ENCODE measurements at regions not wholly inside any gene's neighbourhood (a gene's known extent, or its start where the extent isn't known, plus 50 kb on each side); places are given as distances from the start of the nearest gene placed in this dataset.

DNA sequence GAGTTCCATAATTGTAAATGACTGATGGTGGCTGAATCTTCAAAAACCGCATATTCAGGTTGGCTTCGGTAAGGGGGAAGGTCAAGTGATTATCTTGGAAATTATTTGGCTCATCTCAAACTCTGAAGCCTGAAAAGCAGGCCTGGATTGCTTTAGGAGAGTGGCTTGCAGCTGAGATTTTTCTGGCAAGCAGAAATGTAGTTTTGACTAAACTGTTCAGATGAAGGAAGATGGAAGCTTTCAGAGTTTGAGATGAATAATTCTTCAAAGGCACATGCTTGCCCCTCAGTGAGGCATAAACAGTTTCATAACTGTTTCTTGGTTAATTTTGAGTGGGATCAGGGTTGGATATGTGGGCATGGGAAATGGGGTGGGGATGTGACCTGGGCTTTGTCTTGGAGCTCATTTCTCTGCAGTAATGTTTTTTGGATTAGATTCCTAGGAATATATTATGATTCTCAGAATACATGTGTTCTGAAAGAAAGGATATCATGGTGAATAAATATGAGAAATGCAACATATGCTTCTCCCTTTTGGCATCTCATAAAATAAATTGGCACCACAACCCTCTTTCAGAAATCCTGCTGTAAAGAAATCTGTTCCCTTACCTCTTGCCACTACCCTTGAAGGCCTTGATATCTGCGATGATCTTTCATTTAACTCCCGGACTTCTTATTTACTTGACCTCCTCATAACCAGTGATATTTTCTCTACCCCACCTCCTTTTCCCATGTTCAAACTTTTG is 469.2 kb downstream of the ADRA2A start:
- no peak for ATAC-seq
- ChIA-PET POLR2A (no interaction called here), CTCF (no interaction called here)
- Histone ChIP-seq H3K27ac (no peak overlapping the region), H3K4me2 (no peak overlapping the region), H3K9me3 (no peaks in the 10 kb centered on the region), H3K4me3 (no peak overlapping the region), H3K4me1 (no peaks in the 10 kb centered on the region)
- 29% methylated on average over 4 of the region's 4 CpGs for WGBS (ENCODE audit: missing lambda C conversion rate)
- no peak for FAIRE-seq
- TF ChIP-seq, protein P1, sequence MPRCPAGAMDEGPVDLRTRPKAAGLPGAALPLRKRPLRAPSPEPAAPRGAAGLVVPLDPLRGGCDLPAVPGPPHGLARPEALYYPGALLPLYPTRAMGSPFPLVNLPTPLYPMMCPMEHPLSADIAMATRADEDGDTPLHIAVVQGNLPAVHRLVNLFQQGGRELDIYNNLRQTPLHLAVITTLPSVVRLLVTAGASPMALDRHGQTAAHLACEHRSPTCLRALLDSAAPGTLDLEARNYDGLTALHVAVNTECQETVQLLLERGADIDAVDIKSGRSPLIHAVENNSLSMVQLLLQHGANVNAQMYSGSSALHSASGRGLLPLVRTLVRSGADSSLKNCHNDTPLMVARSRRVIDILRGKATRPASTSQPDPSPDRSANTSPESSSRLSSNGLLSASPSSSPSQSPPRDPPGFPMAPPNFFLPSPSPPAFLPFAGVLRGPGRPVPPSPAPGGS (IDR thresholded peaks at IDR 0.05): no peak
- TF ChIP-seq ZC3H11A (IDR thresholded peaks at IDR 0.05) (no peak), GATA3 (IDR thresholded peaks at IDR 0.05; ENCODE audit: borderline replicate concordance) (no peak), RFX5 (IDR thresholded peaks at IDR 0.05) (no peak), MAFK (IDR thresholded peaks at IDR 0.05; ENCODE audit: partially characterized antibody) (no peak), HDAC2 (IDR thresholded peaks at IDR 0.05) (no peak), HES2 (IDR thresholded peaks at IDR 0.05) (no peak), CEBPB (IDR thresholded peaks at IDR 0.05) (no peak), NFE2L2 (conservative IDR thresholded peaks at IDR 0.05; ENCODE audit: low read length) (no peak), CBX2 (IDR thresholded peaks at IDR 0.05; ENCODE audit: borderline replicate concordance, low read depth) (no peak), MAZ (IDR thresholded peaks at IDR 0.05; ENCODE audit: borderline replicate concordance, low read depth, low read length) (no peak), HOXB13 (CRISPR knock-in tag; IDR thresholded peaks at IDR 0.05; ENCODE audit: low read depth) (no peak)
- TF ChIP-seq, protein P2, sequence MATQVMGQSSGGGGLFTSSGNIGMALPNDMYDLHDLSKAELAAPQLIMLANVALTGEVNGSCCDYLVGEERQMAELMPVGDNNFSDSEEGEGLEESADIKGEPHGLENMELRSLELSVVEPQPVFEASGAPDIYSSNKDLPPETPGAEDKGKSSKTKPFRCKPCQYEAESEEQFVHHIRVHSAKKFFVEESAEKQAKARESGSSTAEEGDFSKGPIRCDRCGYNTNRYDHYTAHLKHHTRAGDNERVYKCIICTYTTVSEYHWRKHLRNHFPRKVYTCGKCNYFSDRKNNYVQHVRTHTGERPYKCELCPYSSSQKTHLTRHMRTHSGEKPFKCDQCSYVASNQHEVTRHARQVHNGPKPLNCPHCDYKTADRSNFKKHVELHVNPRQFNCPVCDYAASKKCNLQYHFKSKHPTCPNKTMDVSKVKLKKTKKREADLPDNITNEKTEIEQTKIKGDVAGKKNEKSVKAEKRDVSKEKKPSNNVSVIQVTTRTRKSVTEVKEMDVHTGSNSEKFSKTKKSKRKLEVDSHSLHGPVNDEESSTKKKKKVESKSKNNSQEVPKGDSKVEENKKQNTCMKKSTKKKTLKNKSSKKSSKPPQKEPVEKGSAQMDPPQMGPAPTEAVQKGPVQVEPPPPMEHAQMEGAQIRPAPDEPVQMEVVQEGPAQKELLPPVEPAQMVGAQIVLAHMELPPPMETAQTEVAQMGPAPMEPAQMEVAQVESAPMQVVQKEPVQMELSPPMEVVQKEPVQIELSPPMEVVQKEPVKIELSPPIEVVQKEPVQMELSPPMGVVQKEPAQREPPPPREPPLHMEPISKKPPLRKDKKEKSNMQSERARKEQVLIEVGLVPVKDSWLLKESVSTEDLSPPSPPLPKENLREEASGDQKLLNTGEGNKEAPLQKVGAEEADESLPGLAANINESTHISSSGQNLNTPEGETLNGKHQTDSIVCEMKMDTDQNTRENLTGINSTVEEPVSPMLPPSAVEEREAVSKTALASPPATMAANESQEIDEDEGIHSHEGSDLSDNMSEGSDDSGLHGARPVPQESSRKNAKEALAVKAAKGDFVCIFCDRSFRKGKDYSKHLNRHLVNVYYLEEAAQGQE (IDR thresholded peaks at IDR 0.05): no peak
- TF ChIP-seq, protein P3, sequence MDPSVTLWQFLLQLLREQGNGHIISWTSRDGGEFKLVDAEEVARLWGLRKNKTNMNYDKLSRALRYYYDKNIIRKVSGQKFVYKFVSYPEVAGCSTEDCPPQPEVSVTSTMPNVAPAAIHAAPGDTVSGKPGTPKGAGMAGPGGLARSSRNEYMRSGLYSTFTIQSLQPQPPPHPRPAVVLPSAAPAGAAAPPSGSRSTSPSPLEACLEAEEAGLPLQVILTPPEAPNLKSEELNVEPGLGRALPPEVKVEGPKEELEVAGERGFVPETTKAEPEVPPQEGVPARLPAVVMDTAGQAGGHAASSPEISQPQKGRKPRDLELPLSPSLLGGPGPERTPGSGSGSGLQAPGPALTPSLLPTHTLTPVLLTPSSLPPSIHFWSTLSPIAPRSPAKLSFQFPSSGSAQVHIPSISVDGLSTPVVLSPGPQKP (IDR thresholded peaks at IDR 0.05; ENCODE audit: low read depth, low read length): no peak
- no peak for DNase-seq (ENCODE audit: low read depth in 1 of 2, low spot score in 1 of 2)

- 9% methylated on average over 1 of the region's 1 CpG for WGBS (ENCODE audit: missing lambda C conversion rate)
- FAIRE-seq (no peak), ATAC-seq (no peak), DNase-seq (ENCODE audit: low read depth in 1 of 2, low spot score in 1 of 2) (no peak)
- POLR2A ChIA-PET: no interaction called here
- no peaks in the 10 kb centered on the region for H3K9me3 ChIP-seq
- no peak overlapping the region for H3K4me3 ChIP-seq
- no peaks in the 10 kb centered on the region for H3K4me1 ChIP-seq
- no peak overlapping the region for H3K4me2 ChIP-seq
- CTCF ChIA-PET: no interaction called here
- H3K27ac ChIP-seq: no peak overlapping the region
- TF ChIP-seq, protein P1 (IDR thresholded peaks at IDR 0.05): no peak
- TF ChIP-seq, protein P4, sequence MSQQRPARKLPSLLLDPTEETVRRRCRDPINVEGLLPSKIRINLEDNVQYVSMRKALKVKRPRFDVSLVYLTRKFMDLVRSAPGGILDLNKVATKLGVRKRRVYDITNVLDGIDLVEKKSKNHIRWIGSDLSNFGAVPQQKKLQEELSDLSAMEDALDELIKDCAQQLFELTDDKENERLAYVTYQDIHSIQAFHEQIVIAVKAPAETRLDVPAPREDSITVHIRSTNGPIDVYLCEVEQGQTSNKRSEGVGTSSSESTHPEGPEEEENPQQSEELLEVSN (IDR thresholded peaks at IDR 0.05; ENCODE audit: borderline replicate concordance, low read depth): no peak
- TF ChIP-seq JUNB (IDR thresholded peaks at IDR 0.05): no peak
- no peak for TF ChIP-seq CTCF (IDR thresholded peaks at IDR 0.05)
- no peak for TF ChIP-seq MAZ (IDR thresholded peaks at IDR 0.05; ENCODE audit: borderline replicate concordance, low read depth, low read length)
- no peak for TF ChIP-seq NPAS2 (CRISPR knock-in tag; IDR thresholded peaks at IDR 0.05; ENCODE audit: borderline replicate concordance)
- no peak for TF ChIP-seq KDM1A (IDR thresholded peaks at IDR 0.05; ENCODE audit: low read depth)
- no peak for TF ChIP-seq ATOH8 (CRISPR knock-in tag; IDR thresholded peaks at IDR 0.05; ENCODE audit: low read depth)
- TF ChIP-seq, protein P5, sequence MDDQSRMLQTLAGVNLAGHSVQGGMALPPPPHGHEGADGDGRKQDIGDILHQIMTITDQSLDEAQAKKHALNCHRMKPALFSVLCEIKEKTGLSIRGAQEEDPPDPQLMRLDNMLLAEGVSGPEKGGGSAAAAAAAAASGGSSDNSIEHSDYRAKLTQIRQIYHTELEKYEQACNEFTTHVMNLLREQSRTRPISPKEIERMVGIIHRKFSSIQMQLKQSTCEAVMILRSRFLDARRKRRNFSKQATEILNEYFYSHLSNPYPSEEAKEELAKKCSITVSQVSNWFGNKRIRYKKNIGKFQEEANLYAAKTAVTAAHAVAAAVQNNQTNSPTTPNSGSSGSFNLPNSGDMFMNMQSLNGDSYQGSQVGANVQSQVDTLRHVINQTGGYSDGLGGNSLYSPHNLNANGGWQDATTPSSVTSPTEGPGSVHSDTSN (IDR thresholded peaks at IDR 0.05): no peak
- TF ChIP-seq, protein P3 (IDR thresholded peaks at IDR 0.05; ENCODE audit: low read depth, low read length): no peak
Measured at GRCh38 chr10:111548084-111548726, 471.4 kb downstream of the ADRA2A start.
